HG02759 (cell line): ENCODE measurements at regions not wholly inside any gene's neighbourhood (a gene's known extent, or its start where the extent isn't known, plus 50 kb on each side); places are given as distances from the start of the nearest gene placed in this dataset.

Experiments used
- ATAC-seq: cut with Tn5 transposase; IDR thresholded peaks from one replicate; pipeline ENCODE4 v1.9.1; 2021; ENCODE audit warnings: mild to moderate bottlenecking, moderate library complexity; ENCODE audit not compliant: unreplicated experiment

- ATAC-seq, result no peak
Measured at GRCh38 chr17:70230850-70231640, 61.7 kb downstream of the KCNJ2 start.

- ATAC-seq, result no peak
Measured at GRCh38 chr17:70232466-70232865, 63.1 kb downstream of the KCNJ2 start.

DNA sequence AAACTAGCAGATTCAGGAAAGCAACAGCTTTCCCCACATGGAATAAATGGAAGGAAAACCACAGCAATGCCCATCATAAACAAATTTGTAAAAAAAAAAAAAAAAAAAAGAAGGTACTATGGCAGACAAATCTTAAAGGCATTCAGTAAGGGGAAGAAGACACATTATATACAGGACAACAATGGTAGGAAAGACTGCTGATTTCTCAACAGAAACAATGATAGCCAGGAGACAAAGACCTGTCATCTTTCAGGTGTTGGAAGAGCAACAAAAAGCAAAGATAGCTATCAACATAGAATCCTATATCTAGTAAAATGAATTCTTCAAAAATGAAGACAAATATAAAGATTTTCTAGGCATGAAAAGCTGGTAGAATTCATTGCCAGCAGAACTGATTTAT is 65.9 kb downstream of the KCNJ2 start:
- ATAC-seq, result no peak

GRCh38 chr17:70238228-70238627 is 68.9 kb downstream of the KCNJ2 start:
- ATAC-seq, result no peak

- no peak for ATAC-seq
Measured at GRCh38 chr17:70238646-70239045, 69.3 kb downstream of the KCNJ2 start.

- no peak for ATAC-seq
Measured at GRCh38 chr17:70239391-70239826, 70.1 kb downstream of the KCNJ2 start.

DNA sequence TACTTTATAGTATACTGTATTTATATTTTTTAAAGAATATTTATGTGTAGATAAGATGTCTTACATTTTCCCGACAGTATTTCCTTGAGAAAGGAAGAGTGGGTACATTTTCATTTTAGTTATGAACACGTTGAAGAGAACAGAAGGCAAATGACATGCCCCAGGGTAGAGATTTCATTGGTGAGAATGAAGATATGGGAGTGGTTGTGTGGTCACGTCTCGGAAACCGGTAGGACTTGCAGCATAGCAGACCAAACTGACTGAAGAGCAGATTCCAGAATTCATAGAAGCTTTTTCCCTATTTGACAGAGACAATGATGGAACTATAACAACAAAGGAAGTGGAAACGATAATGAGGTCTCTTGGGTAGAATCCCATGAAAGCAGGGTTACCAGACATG is 71.7 kb downstream of the KCNJ2 start:
- ATAC-seq, result no peak

GRCh38 chr17:70242781-70243437 is 73.6 kb downstream of the KCNJ2 start:
- no peak for ATAC-seq

DNA sequence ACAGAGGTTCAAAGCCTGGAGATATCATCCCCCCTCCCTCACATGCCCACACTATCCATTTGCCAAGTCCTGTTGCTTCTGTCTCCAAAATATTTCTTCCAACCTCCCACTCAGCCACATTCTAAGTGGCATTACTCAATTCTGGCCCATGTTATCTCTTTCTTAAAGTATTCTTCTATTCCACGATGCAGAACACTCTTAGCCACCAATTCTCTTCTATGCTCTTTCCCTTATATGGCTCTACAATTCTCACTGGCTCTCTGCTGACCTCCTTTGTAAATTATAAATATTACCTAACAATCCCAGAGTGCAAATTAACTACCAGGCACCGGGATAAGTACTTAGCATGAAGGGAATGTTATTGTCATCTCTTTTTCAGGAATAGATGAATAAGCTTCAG is 82.4 kb downstream of the KCNJ2 start:
- no peak for ATAC-seq

DNA sequence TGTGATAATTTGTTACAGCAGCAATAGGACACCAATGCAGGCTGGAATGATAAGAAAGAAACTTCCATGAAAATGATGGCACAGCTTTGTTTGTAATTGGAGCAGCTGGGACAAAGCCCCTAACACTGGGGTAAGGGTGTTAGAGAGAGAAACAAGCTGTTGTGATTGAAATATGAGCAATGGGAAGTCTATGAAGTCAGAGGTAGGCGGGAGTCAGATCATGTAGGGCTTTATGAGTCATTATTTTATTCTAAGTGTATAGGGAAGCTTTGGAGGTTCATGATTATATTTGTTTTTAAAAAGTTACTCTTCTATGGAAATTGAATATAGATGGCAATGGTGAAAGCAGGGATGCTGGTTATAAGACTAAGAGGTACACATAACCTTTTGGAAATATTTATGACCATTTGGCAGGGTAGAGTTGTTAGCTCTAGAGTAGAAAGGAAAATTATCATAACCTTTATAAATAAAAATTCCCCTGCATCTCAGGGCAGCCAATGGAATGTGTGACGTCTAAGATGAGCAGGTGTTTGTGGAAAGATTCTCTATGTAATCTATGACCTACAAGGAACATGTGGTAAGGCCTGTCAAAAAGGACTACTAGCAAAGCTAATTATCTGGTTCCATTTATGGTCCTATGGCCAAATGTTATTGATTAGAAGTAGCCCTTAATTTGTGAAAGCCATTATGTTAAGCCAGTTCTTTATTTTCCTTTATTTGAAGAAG is 85.6 kb downstream of the KCNJ2 start:
- no peak for ATAC-seq

DNA sequence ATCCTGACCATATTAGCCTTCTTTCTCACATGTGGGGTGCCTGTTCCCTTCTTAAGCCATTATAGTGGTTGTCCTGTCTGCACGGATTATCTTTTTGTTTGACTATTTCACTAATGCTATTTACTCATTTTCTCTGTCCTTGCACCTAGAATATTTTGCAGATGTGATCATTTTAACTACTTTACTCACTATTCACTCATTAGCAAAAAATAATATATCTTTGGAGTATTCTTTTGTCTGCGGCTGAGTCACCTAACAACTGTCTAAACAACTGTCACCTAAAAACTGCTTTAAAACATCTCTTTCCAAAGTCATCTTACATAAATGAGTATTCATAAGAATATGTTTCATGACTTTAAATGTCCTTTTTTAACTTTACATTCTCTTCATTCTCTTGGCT is 87.4 kb downstream of the KCNJ2 start:
- no peak for ATAC-seq

DNA sequence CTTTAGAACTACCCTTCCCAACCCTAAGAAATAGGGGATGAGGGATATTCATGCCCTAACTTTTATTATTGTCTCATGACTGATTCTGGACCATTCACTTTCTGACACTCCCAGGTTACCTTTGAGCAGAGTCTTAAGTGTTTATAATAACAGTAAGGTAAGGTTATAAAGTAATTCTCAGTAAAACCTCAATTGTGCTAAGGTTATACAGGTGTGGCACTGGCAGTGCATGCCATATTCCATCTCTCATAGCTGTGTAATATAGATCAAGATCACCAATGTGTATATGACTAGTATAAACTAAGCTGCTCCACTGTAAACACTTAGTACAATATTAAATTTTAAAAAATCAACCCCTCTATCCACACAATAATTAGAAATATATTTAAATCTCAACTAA is 89.1 kb downstream of the KCNJ2 start:
- no peak for ATAC-seq

DNA sequence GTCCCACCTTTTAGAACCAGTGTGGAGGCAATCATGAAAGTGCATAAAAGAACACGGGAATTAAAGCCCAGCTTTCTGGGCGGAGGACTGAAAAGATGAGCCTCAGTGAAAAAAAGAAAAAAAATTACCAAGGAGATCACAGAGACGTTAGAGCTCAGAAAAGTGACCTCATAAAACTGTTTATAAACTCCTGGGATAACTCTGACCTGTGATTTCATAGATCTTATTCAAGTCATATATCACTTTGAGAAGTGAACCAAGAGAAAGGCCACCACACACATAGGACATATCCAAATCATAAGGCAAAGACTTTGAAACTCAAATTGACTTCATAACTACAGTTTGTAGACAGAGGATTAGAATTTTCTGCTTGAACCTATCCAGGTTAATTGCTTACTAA is 90.1 kb downstream of the KCNJ2 start:
- no peak for ATAC-seq

DNA sequence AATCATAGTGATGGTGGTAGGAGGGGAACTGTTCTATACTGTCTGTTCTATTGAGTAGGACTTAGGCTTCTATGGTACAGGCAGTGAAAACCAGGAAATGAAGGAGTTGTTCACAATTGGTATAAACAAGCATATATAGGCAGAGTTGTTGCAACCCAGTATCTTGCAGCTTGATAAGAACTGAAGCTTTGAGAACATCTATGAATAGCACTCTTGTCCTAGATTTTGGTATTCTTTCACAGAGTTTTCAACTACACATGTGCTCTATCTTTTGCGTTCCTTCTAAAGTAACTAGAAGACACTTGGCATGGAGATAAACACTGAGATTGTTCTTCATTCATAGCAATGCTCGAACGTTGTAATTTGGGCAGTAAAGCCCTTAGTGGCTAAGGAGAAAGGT is 91.8 kb downstream of the KCNJ2 start:
- ATAC-seq, result no peak

GRCh38 chr17:70265471-70265870 is 96.1 kb downstream of the KCNJ2 start:
- ATAC-seq, result no peak

- ATAC-seq, result no peak
Measured at GRCh38 chr17:70266394-70266793, 97.1 kb downstream of the KCNJ2 start.

- ATAC-seq, result no peak
Measured at GRCh38 chr17:70268383-70268782, 99.1 kb downstream of the KCNJ2 start.

- no peak for ATAC-seq
Measured at GRCh38 chr17:70270554-70270953, 101.2 kb downstream of the KCNJ2 start.

DNA sequence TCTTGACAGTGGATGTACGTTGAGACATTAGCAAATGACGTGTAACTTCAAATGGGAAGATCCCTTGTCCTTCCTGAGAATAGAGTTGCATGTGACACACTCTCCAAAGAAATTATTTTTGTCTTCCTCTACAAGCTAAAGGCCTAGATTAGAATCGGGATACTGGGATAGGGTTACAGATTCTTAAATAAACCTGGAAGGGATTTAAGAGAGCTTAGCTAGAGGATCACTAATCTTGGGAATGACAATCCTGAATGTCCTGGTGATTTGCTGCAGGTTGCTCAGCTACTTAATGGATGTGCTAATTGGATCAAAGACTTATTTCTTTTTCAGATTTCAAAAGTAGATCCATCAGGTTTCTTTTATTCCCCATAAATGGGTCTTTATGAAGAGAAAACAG is 101.9 kb downstream of the KCNJ2 start:
- no peak for ATAC-seq

DNA sequence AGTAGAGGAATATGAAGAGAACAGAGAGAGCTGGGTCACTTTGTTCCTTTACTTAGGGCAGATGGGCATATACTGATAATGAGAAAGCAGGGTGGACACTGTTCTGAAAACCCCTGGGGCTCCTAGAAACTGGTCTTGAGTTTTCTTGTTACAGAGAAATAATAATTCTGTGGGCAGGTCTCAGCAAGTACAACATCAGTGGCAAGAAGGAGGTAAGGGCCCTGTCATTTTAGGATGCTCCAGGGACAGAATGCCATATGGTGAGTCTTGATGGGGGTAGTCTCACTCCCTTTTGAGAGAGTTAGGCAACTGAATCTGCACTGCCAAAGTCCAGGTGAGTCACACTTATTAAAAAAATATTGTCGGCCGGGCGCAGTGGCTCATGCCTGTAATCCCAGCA is 102.3 kb downstream of the KCNJ2 start:
- ATAC-seq, result no peak

DNA sequence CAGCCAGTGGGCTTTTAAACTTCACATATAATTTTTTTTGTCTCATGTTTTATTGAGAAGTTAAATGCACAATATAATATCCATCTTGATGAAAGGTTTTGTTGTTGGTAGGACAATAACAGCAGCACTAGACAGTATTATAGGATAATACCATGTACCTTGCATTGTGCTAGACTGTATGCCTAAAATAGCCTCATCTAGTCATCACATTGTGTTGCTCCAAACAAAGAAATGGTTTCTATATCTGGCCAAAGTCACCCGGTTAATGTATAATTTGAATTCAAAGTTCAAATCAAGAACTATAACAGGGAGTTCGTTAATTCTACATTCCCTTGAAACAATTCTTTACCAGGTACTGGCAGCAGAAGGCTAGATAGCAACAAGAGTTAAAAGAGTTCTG is 104.9 kb downstream of the KCNJ2 start:
- ATAC-seq, result no peak

- no peak for ATAC-seq
Measured at GRCh38 chr17:70276906-70277305, 107.6 kb downstream of the KCNJ2 start.
